T follicular helper cell (primary cell): ENCODE measurements at regions not wholly inside any gene's neighbourhood (a gene's known extent, or its start where the extent isn't known, plus 50 kb on each side); places are given as distances from the start of the nearest gene placed in this dataset.

ENCODE experiments used
- DNase-seq: peaks from one replicate; pipeline ENCODE4 v3.0.0-alpha.2; 2020; ENCODE audit warnings: low read depth

DNA sequence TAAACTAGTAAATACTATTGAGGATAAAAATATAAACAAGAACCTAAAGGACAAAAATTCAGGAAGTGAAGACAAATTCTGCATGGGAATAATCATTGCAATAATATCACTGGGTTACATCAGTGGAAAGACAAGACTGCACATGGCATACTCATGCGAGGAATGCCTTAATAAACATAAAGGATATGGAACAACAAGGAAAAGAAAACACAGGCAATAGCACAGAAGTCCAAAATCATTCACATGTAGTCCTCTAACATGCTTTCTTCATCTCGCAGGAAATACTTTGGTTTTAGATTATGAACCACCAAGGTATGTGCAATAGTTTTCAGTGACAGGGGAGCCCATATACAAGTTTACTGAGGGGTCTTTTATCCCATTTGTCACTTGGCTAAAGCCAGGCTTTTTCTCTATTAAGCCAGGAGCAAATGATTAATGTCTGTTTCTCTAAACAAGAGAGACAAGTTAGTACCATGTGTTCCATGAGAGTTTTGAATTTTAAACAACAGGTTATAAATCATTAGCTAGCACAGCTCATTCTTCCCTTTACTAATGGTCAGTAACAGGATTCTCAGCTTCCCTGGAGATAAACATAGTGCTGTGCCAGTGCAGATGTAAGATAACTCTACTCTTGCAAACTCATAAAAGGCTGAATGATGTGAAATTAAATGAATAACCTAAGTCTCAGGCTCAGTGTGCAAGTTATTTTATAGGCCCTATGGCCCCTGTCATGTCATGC, 353.6 kb upstream of the FSIP2 start:
- DNase-seq: no peak

DNA sequence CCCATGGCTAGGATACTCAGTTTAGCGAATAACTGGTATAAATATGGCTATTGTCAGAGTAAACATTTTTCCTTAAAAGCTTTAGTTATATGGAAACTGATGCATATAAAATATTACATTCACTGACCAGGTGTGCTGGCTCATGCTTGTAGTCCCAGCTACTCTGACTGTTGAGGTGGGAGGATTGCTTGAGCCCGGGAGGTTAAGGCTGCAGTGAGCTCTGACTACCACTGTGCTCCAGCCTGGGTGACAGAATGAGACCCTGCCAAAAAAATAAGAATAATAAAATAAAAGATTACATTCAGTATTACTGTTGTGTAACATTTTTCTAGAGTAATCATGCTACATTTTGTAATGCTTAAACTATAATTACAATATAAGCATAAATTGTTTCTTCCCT, 350.4 kb upstream of the FSIP2 start:
- no peak for DNase-seq

DNA sequence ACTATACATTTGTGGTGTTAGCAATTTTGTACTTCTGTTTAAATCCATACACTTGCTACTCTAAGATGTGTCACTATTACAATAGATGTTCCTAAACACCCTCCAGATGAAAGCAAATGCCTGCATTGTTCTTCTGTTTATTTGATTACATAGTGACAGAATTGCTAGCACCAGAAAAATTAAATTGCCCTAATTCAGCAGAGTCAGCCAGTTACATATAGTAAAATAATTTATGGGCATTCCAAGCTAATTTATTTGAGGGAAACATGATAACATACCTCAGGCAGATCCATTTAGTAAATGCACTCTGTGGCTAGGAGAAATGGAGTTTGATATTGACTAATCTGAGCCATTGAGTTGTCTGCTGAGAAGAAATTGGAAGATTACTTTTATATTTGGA, 347.1 kb upstream of the FSIP2 start:
- DNase-seq: no peak

DNA sequence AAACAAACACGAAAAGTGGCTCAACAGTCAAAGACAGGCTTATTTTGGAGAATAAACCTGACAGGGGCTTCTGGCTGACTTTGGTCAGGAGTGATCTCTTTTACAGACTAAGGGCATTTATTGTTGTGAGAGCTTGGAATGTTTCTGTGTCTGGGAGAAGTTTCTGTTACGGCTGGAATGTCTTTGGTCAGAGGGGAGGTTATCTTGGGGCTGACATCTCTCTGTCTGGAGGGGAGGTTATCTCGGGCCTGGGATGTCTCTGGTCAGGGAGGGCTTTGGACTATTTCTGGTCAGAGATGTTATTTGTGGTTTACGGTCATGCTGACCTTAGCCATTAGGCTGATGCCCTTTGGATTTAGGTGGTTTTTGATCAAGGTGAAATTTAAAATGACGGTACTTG, 345.5 kb upstream of the FSIP2 start:
- DNase-seq: no peak

DNA sequence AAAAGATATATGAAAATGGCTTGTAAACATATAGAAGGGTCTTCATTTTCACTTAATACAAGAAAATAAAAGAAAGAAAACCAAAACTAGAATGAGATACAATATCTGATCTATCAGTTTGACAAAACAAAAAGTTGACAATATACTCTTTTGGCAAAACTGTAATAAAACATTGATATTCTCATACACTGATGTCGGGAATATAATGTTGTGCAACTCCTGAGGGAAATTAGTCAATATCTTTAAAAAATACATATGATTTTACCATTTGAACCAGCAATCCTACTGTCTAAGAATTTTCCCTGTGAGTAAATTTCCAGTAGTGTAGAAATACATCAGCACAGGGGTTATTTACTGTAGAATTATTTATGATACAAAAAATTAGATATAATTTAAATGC, 336.1 kb upstream of the FSIP2 start:
- no peak for DNase-seq

- DNase-seq: no peak
Observed at GRCh38 chr2:185404578-185404977, 334.0 kb upstream of the FSIP2 start.

DNA sequence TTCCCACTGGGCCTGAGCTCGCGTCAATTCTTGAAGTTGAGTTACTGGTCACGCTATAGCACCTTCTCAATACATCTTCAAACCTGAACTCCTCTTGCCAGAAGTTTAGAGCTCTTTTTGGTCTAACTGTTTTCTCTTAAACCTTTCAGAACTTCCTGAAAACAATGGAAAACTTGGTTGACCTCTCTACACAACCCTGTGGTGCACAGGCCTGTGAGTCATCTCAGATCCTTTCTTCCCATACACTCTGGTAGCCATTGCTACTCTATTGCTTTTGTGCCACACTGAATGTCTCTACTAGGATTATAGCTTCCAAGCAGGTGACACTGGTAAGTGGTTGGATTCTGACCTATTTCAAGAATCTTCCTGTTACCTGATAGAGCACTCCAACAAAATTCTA, 321.5 kb upstream of the FSIP2 start:
- DNase-seq: no peak

DNA sequence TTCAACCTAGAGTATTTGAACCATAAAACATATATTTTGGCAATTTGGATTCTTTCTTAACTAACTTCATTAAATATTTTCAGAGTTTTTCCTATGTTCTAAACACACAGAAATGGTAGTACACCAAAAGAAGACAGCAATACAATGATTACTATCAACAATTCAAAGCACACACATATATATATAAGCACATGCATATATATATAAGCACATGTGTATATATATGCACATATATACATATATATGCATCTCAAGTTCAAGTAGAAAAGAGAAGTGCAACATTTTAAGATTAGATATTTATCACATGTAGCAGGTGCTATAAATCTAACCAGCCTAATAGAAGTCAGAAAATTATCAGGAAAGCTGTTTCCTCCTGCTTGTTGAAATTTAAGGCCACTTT, 320.9 kb upstream of the FSIP2 start:
- DNase-seq: no peak

DNA sequence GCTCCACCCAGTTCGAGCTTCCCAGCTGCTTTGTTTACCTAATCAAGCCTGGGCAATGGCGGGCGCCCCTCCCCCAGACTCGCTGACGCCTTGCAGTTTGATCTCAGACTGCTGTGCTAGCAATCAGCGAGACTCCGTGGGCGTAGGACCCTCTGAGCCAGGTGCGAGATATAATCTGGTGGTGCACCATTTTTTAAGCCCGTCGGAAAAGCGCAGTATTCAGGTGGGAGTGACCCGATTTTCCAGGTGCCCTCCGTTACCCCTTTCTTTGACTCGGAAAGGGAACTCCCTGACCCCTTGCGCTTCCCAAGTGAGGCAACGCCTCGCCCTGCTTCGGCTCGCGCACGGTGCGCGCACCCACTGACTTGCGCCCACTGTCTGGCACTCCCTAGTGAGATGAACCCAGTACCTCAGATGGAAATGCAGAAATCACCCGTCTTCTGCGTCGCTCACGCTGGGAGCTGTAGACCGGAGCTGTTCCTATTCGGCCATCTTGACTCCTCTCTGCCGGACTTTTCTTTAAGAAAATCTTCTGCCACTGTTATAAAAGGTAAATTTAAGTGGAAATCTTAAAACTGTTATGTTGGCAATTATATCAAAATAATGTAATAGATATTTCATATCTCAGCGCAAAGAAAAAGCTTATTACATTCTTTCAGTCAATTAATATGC, 313.5 kb upstream of the FSIP2 start:
- DNase-seq: peak; percentile 4

- no peak for DNase-seq
Observed at GRCh38 chr2:185428000-185428399, 310.6 kb upstream of the FSIP2 start.

DNA sequence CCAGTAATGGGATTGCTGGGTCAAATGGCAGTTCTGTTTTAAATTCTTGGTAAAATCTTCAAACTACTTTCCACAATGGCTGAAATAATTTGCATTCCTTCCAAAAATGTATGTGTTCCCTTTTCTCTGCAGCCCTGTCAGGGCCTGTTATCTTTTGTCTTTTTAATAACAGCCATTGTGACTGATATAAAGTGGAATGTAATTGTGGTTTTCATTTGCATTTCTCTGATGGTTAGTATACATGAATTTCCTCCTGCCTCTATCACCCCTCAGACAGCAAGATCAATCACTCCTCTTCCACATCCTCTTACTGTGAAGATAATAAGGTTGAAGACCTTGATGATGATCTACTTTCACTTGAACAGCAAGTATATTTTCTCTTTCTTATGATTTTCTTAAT, 304.8 kb upstream of the FSIP2 start:
- DNase-seq: no peak

GRCh38 chr2:185436787-185437372, 301.7 kb upstream of the FSIP2 start:
- no peak for DNase-seq

DNA sequence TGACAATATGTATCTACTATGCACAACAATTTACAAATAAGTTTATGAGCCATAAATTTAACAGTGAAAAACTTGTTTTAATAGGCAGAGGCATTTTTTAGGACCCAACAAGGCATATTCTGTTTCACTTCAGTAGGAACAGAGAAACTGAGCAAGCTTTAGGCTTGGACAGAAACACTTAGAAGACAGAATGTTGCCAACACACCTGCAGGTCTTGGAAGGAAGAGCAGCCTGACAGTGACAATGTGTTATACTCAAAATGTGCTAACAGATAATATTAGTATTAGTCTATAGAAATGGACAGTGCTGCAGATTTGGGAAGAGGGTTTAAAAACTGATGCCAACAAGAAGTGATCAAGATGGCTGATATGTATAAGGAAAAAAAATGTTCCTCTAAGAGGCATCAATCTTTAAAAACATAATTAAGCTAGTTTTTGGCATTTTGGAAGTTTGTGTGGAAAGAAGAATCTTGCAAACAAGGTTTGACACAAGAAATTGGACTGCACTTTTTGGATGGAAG, 297.1 kb upstream of the FSIP2 start:
- DNase-seq: no peak

- DNase-seq: no peak
Observed at GRCh38 chr2:185456517-185456916, 282.1 kb upstream of the FSIP2 start.

DNA sequence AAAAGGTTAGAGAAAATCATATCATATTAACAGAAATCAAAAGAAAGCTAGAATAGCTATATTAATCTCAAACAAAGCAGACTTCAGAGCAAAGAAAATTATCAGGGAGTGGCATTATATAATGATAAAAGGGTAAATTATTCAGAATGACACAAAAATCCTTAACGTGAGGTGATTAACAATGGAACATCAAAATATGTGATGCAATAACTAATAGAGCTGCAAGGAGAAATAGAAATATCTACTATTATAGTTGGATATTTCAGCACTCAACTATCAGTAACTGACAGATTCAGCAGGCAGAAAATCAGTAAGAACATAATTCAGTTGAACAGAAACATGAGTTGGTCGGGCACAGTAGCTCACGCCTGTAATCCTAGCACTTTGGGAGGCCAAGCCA, 275.1 kb upstream of the FSIP2 start:
- no peak for DNase-seq

GRCh38 chr2:185466915-185467314, 271.7 kb upstream of the FSIP2 start:
- DNase-seq: no peak

DNA sequence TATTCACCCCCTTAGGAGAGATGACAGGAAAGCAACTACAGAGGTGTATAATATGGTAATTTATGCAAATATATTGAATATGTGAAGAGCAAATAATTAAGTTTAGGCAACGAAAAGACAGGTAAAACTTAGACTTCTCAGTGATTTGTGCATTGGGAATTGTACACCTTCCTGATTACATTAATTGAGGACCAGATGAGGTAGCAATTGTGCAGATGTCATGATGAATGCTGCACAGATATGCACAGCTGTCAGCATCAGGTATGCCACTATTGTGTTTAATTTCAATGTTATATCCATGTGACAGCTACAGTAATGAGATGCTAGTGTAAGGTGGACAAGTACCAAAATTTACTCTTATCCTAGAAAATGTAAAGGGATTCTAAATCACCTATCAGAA, 267.2 kb upstream of the FSIP2 start:
- DNase-seq: no peak

- no peak for DNase-seq
Observed at GRCh38 chr2:185472574-185472973, 266.0 kb upstream of the FSIP2 start.

- DNase-seq: no peak
Observed at GRCh38 chr2:185473838-185474237, 264.8 kb upstream of the FSIP2 start.

DNA sequence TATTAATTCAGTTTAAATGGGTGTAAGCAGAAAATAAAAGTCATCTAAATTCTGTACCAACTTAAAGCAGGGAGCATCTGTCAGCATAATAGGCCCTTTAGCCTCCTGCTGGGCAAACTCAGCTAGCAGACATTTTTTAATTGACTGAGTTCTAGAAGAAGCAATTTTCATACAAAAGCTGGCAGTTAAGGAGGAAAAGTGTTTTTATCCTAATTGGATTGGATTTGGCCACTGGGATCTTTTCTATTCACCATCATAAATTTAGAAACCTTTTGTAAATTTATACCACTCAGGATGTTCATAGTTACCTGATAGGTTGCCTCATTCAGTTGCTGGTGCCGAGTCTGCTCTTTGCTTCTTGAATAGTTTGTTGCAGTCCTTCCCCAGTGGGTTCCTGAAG, 262.7 kb upstream of the FSIP2 start:
- no peak for DNase-seq

DNA sequence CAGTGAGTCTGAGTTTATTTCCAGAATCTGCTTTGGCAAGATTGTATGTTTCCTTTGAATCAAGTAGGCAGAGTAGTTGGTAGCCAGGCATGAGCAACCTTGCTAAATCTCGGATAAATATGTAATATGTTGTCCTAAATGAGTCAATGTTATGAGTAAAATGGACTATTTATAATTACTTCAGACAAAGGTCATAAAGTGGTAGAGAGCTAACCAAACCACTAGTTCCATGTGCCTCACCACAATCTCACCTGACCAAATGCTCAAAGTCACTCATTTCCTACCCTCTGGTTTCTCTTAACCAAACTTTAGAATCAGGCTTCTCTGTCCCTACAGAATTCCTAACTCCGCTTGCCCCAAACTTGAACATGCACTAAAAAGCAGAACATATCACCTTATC, 261.2 kb upstream of the FSIP2 start:
- DNase-seq: no peak

- DNase-seq: no peak
Observed at GRCh38 chr2:185484602-185485001, 254.0 kb upstream of the FSIP2 start.

GRCh38 chr2:185502351-185502750, 236.3 kb upstream of the FSIP2 start:
- no peak for DNase-seq
